H4 (cell line): ENCODE measurements at regions not wholly inside any gene's neighbourhood (a gene's known extent, or its start where the extent isn't known, plus 50 kb on each side); places are given as distances from the start of the nearest gene placed in this dataset.
"Not testable (repeated sequence)": the region's sequence is repeated elsewhere in the genome, so short reads cannot be mapped to it uniquely, and the experiment has no call there.

Experiments used
- DNase-seq: peaks from one replicate; pipeline ENCODE4 v3.0.0-alpha.2; 2015; ENCODE audit warnings: low spot score

GRCh38 chr6:151154418-151154817, 85.3 kb upstream of the AKAP12 start:
- DNase-seq = no peak

DNA sequence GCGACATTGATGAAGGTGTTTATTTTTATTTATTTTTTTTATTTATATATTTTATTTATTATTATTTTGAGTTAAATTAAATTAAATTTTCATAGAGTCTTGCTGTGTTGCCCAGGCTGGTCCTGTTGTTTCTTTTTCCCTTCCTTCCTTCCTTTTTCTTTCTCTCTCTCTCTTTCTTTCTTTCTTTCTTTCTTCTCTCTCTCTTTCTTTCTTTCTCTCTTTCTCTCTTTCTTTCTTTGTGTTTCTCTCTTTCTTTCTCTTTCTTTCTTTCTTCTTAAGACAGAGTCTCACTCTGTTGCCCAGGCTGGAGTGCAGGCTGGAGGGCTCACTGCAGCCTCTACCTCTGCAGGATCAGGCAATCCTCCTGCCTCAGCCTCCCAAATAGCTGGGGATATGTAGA, 84.7 kb upstream of the AKAP12 start:
- no peak for DNase-seq

DNA sequence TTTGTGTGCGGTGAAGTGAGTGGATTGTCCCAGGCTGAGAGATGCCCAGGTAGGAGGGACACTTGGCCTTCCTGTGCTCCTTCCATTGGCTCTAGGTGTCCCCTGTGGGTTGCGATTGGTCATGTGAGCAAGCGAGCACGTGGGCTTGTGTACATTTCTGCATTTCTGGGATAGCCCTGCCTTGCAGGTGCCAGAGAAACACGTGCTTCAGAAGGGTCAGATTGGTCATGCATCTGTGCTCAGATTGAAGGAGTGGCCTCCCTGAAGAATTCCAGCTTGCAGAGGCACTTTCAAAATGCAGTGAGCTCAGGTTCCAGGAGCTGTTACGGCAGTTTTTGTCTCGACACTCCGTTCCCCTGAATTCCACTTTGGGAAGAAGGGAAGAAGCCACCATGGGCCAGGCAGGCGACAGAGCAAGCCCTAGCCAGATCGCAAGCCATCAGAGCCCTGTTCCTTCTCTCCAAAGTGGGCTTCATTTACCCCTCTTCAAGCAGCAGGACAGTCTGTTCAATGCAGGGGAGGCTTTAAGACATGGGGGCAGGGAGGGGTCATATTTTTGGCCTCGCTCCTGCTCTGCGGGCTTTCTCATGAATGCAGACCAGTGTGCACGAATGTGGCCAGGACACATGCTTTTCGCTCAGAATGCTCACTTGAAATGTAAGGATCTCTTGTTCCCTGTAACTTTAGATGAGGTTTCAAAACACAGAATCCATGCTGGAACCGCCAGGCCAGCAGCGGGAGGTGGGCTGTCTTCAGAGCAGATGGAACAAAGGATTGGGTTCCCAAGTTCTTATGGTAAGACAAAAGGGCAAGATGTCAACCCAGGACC, 78.6 kb upstream of the AKAP12 start:
- DNase-seq = no peak

DNA sequence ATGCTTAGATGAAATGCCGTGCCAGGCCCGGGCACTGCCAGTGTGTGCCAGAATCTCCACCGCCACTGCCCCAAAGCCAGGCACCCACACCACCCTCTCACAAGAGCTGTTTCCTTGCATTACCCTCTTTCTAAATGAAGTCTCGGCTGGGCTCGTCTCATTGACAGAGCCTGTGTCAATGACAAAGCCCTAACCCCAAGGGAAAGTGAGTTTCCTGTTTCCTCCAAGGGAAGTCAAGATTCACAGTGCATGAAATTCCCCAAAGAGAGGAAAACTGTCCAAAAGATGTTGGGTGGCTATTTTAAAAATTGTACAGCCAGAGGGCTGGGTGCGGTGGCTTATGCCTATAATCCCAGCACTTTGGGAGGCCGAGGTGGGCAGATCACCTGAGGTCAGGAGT, 75.4 kb upstream of the AKAP12 start:
- no peak for DNase-seq

DNA sequence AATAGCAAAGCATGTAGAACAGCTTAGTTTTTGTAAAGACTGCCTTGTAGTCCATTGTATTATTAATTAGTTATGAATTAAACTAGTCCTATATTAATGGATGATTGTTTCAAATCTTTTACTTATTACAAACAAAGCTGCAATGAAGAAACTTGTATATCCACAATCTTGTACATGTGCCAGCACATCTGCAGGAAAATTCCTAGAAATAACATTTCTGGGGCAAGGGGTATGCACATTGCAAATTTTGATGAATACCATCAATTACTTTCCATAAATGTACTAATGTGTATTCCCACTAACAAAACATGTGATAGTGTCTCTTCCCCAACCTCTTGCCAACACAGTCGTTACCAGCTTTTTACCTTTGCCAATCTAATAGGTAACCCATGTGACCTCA, 73.6 kb upstream of the AKAP12 start:
- no peak for DNase-seq

GRCh38 chr6:151167034-151167433, 72.7 kb upstream of the AKAP12 start:
- DNase-seq = no peak

- DNase-seq = no peak
Observed at GRCh38 chr6:151170622-151171246, 69.0 kb upstream of the AKAP12 start.

DNA sequence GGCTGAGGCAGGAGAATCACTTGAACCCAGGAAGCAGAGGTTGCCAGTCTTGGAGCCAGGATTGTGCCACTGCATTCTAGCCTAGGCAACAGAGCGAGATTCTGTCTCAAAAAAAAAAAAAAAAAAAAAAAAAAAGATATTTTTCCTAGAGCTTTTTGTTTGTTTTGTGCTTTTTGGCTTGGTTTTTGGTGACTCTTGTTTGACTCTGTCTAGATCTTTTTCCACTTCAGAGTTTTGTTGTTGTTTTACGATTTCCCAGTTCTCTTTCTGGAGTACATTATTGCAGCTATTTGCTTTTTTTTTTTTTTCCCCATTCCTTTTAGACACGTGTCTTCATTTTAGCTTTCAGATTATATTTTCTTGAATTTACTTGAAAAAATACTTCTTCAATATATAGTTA, 67.0 kb upstream of the AKAP12 start:
- DNase-seq = no peak

DNA sequence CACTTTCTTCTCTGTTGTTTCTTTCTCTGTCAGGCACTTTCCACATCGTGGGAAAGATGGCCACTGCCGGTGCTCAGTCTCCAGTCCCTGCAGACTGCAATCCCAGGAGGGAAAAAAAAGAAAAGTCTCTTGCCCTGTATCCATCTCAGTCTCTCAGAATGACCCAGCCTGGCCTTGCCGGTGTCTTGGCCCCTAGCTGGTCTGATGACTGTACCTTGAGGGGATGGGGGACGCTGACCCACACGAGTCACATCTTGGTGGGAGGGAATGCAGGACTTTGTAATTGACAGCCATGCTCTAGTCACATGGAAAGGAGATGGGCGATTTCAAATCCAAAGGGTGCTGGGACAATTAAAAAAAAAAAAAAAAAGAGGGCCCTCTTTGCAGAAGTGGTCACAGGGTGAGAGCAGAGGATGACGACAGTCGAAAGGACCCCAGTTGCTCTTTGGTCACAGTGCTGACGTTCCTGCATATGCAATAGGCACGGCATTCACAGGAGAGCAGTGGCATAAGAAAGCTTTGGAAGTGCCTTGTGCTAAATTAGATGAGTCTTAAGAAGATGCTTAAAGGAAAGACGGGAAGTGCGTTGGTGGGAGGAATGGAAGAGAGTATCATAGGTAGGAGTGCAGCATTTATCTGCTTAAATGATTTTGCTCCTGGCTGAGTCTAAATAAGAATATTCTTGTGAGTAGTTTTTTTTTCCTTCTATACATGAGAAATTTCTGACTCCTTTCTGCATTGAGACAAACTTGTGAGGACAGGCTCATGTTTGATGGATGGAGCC, 63.9 kb upstream of the AKAP12 start:
- no peak for DNase-seq

- DNase-seq = no peak
Observed at GRCh38 chr6:151176911-151177770, 62.6 kb upstream of the AKAP12 start.

DNA sequence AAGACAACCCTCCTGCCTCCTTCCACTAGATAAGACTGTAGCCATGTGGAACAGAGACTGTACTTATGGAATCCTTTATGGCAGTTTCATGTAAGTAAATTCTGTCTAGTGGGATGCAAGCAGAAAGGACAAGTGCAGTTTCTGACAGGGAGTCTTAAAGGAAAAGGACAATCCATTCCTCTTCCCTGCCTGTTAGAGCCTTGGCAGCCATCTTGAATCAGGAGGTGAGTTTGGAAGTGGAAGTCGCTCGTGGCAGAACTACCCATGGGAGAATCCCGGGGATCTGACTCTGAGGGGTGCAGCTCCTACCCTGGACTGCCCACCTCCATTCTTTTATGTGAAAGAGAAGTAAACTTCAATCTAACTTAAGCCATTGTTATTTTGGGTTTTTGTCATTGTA, 61.4 kb upstream of the AKAP12 start:
- no peak for DNase-seq

DNA sequence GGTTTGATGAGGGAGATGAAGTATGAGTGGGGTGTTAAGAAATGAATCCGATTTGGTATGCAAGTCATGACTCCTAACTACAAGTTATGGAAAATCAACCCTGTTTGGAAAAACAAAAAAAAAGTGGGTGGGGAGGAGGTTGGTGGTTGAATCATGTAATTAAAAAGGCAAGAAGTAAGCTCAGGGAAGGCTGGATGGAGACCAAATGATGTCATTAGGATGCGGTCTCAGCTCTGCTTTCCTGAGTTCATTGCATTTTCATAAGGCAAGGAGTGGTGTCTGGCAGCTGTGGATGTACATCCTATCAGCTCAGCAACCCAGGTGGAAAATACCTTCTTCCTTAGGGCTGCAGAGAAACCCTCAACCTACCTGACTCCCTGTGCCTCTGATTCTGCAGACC, 60.4 kb upstream of the AKAP12 start:
- peak; percentile 66 for DNase-seq

- DNase-seq = no peak
Observed at GRCh38 chr6:151180330-151181048, 59.3 kb upstream of the AKAP12 start.

- DNase-seq = no peak
Observed at GRCh38 chr6:151181706-151182363, 57.9 kb upstream of the AKAP12 start.

DNA sequence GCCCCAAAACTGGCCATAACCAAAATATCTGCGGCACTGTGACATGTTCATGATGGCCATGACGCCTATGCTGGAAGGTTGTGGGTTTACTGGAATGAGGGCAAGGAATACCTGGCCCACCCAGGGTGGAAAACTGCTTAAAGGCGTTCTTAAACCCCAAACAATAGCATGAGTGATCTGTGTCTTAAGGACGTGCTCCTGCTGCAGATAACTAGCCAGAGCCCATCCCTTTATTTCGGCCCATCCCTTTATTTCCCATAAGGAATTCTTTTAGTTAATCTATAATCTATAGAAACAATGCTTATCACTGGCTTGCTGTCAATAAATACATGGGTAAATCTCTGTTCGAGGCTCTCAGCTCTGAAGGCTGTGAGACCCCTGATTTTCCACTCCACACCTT, 56.8 kb upstream of the AKAP12 start:
- DNase-seq = not testable (repeated sequence)

DNA sequence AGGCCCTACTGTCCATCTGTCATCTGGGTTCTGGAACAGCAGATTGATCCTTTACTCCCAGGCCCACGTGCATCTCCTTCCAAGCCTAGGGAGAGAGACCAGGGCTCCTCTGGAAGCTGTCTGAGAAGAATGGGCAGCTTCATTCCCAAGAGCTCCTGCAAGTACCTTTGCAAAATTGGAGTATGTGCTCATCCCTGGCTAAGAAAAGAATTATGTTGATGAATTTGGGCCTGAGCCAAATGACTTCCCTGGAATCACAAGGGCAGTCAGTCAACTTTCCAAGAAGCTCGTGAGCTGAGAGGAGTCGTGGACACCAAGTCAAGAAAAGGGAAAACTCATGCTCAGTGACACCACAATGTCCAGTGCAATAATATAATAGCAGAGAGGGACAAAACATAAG, 54.6 kb upstream of the AKAP12 start:
- DNase-seq = no peak

DNA sequence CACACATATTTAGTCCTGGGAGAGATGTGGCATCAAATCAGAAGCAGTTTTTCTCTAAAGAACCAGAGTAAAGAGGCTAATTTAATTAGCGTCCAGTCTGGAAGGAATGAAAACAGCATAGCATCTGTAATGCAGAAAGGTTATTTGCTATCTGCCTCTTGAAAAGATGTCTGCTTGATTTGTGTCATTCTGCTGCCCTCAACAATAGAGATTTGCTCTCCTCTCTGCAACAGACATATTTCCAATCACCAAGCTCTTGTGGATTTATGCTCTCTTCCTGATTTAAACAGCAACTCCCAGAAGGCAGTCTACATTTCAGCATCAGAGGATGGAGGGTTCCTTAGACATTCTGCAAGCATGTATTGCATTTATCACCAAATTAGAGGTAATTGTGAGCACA, 53.5 kb upstream of the AKAP12 start:
- no peak for DNase-seq

- DNase-seq = no peak
Observed at GRCh38 chr6:151186804-151187330, 52.9 kb upstream of the AKAP12 start.
